HG02970 (cell line): ENCODE measurements at regions not wholly inside any gene's neighbourhood (a gene's known extent, or its start where the extent isn't known, plus 50 kb on each side); places are given as distances from the start of the nearest gene placed in this dataset.
"Not testable (repeated sequence)": the region's sequence is repeated elsewhere in the genome, so short reads cannot be mapped to it uniquely, and the experiment has no call there.

Experiments
- ATAC-seq: cut with Tn5 transposase; IDR thresholded peaks from one replicate; pipeline ENCODE4 v1.9.1; 2021; ENCODE audit warnings: mild to moderate bottlenecking, moderate library complexity, moderate number of reproducible peaks; ENCODE audit not compliant: unreplicated experiment, low FRiP score

DNA sequence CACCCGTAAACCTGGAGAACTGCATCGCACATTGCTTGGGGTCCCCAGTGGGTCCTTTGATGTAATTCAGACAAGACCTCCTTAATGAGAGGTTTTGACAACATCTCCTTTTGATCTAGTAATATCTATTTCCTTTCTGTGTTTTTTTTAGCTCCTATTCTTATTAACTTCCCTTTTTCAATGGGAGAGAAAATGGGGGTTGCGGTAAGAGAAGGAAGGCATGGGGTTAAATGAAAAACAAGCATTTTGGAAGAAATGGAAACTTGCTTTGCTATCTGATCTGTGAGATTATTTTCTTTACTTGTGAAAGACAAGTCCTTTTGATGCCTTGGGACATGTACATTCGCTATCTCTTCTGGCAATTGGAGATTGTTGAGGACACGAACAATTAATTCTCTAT lies 418.6 kb upstream of the MAN1A1 start:
- ATAC-seq: no peak

- no peak for ATAC-seq
These were observed 415.5 kb upstream of the MAN1A1 start for GRCh38 chr6:119764927-119765681.

GRCh38 chr6:119760046-119760445 lies 410.5 kb upstream of the MAN1A1 start:
- ATAC-seq: no peak

DNA sequence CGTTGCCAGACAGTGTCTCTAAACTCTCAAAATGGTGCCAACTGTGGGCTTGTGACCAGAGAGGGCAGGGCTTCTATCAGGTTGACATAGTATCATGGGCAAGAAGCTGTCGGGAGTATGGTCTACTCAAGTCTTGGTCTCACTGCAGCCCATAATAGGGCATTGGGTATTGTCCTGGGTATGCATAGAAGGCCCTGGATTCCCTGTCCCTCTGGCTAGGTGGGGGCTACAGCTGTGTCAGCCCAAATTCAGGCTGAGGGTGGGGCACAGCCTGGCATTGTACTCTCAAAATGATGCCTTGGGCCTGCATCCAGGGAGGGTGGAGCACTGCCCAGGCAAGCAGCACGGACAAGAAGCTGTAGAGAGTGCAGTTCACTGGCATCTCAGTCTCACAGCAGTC lies 408.8 kb upstream of the MAN1A1 start:
- ATAC-seq: no peak

DNA sequence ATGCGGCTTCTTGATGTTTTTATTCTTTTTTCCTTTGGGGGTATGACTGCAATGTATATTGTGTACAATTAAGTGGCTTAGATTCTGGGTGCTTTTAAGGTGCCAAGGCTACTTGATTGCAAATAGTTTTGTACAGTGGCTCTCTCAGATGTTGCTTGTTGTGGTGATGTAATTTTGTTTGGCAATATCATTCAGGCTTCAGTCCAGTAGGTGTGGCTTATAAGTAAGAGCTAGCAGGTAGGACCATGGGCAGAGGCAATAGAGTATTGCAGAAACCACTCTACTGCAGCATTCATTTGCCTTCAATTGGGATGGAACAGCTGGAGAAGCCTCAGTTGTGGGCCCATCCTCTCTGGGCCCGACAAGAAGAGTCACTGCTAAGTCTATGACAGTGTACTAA lies 407.9 kb upstream of the MAN1A1 start:
- no peak for ATAC-seq

DNA sequence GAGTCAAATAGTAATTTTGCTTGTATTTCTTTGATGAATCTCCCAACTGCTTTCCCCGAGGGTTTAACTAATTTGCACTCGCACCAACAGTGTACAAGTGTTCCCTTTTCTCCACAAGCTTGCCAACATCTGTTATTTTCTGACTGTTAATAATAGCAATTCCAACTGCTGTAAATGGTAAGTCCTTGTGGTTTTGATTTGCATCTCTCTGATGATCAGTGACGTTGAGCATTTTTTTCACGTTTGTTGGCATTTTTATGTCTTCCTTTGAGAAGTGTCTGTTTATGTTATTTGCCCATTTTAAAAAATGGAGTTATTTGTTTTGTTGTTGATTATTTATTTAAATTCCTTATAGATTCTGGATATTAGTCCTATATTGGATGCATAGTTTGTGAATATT lies 399.8 kb upstream of the MAN1A1 start:
- ATAC-seq: no peak

- ATAC-seq: not testable (repeated sequence)
These were observed 399.0 kb upstream of the MAN1A1 start for GRCh38 chr6:119748535-119748934.

- ATAC-seq: no peak
These were observed 392.7 kb upstream of the MAN1A1 start for GRCh38 chr6:119742188-119742803.

GRCh38 chr6:119739769-119740168 lies 390.2 kb upstream of the MAN1A1 start:
- no peak for ATAC-seq

GRCh38 chr6:119738425-119738824 lies 388.9 kb upstream of the MAN1A1 start:
- ATAC-seq: no peak

GRCh38 chr6:119736296-119737021 lies 386.9 kb upstream of the MAN1A1 start:
- no peak for ATAC-seq

DNA sequence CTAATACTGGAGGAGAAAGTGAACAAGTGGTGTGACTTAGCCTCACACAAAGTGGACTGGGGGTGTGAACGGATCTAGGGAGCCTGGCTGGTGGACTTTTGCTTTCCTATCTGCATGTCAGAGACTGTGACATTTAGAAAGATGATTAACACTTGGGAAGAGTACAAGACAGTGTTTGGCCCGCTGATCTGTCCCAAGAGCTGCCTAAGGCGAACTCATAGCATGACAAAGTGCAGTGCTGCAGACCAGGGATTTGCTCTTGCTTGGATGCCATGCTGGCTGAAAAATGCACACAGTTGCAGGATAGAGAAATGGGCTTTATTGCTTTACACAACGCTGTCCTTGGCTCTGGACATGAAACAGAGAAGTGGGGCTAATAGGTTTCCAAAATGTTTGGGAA lies 386.0 kb upstream of the MAN1A1 start:
- ATAC-seq: no peak

DNA sequence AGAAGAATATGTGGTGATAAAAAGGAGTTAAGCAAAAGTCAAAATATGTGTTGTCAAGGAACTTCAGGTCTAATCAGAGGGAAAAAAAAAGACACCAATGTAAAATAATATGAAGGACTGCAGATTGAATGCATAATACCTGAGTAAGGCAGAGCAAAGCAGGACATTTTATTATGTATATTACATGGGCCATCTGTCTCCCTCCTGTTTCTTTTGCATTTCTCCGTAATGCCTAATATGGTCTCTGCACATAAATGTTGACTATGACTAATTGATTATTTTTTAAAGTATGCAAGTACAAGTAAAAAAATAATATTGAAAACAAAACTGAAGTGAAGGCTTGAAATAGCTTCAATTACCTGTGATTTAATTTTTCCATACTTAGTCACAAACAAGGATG lies 384.7 kb upstream of the MAN1A1 start:
- no peak for ATAC-seq

GRCh38 chr6:119728935-119729334 lies 379.4 kb upstream of the MAN1A1 start:
- ATAC-seq: no peak

DNA sequence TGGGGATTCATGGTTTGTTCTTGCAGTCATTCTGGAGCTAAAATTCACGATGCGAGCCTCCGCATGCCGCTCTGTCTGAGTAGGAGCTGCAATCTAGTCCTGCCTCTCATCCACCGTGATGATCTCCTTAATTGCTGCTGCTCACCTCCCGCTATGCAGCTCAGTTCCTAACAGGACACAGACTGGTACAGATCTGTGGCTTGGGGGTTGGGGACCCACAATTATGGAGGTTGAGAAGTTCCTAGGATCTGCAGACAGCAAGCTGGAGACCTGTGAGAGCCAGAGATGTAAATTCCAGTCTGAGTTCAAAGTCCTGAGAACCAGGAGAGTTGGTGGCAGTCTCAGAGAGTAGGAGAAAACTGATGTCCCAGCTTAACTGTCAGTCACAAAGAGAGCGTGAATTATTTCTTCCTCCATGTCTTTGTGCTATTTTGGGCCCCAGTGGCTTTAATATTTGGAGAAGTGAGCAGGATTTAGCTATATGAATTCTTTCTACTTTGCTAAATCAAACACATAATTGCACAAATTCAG lies 378.7 kb upstream of the MAN1A1 start:
- no peak for ATAC-seq

GRCh38 chr6:119727504-119728219 lies 378.1 kb upstream of the MAN1A1 start:
- ATAC-seq: no peak

DNA sequence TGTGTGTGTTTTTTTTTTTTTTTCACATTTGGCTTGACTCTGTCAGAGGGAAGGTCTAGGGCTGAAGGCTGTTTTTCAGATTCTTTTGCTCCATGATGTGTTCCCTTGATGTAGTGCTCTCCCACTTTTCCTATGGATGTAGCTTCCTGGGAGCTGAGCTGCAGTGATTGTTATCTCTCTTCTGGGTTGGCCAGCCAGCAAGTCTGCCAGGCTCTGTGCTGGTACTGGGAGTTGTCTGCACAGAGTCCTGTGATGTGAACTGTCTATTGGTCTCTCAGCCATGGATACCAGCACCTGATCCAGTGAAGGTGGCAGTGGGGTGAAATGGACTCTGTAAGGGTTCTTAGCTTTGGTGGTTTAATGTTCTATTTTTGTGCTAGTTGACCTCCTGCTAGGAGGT lies 377.4 kb upstream of the MAN1A1 start:
- ATAC-seq: not testable (repeated sequence)

- ATAC-seq: no peak
These were observed 376.5 kb upstream of the MAN1A1 start for GRCh38 chr6:119726086-119726485.

GRCh38 chr6:119720160-119720559 lies 370.6 kb upstream of the MAN1A1 start:
- no peak for ATAC-seq

DNA sequence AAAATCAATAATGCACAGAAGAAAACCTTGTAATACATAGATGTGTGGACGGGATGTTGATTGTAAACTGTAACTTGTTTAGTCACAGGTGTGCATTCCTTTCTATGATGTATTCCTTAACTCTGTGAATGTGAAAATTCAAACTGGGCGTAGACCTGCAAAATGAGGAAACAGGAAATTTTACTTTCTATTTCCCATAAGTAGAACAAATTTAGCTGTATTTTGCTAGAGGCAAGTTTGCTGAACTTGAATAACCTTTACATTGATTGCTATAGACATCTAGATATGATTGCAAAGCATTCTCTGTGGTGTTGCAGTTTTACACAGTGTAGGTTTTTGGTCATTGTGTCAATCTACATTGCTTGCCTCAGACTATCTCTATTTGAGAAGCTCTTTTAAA lies 368.4 kb upstream of the MAN1A1 start:
- ATAC-seq: no peak
